ENCODE measurements at regions not wholly inside any gene's neighbourhood (a gene's known extent, or its start where the extent isn't known, plus 50 kb on each side); places are given as distances from the start of the nearest gene placed in this dataset.

- no peak for ATAC-seq
- TF ChIP-seq ZFP30 (CRISPR knock-in tag; IDR thresholded peaks at IDR 0.05) (no peak), POU6F1 (CRISPR knock-in tag; IDR thresholded peaks at IDR 0.05; ENCODE audit: borderline replicate concordance, low read depth) (no peak), ARNTL (CRISPR knock-in tag; IDR thresholded peaks at IDR 0.05; ENCODE audit: borderline replicate concordance, low read depth) (no peak), GLIS3 (CRISPR knock-in tag; IDR thresholded peaks at IDR 0.05) (no peak), TOX (CRISPR knock-in tag; IDR thresholded peaks at IDR 0.05; ENCODE audit: borderline replicate concordance) (no peak), ZNF565 (CRISPR knock-in tag; conservative IDR thresholded peaks at IDR 0.05; ENCODE audit: low read depth) (no peak), BACH2 (CRISPR knock-in tag; IDR thresholded peaks at IDR 0.05; ENCODE audit: borderline replicate concordance) (no peak), RARB (CRISPR knock-in tag; IDR thresholded peaks at IDR 0.05) (no peak), ISL1 (CRISPR knock-in tag; IDR thresholded peaks at IDR 0.05) (no peak)
These were observed 736.7 kb upstream of the PRKX start for GRCh38 chrX:4450177-4450576.

- no peak for TF ChIP-seq TCF4 (CRISPR knock-in tag; IDR thresholded peaks at IDR 0.05; ENCODE audit: borderline replicate concordance)
- no peak for TF ChIP-seq ISL1 (CRISPR knock-in tag; IDR thresholded peaks at IDR 0.05)
- no peak for TF ChIP-seq POU6F1 (CRISPR knock-in tag; IDR thresholded peaks at IDR 0.05; ENCODE audit: borderline replicate concordance, low read depth)
- TF ChIP-seq BACH2 (CRISPR knock-in tag; IDR thresholded peaks at IDR 0.05; ENCODE audit: borderline replicate concordance): no peak
- no peak for TF ChIP-seq PPARA (CRISPR knock-in tag; IDR thresholded peaks at IDR 0.05; ENCODE audit: borderline replicate concordance)
- no peak for TF ChIP-seq ZNF8 (CRISPR knock-in tag; IDR thresholded peaks at IDR 0.05)
- no peak for TF ChIP-seq GLIS3 (CRISPR knock-in tag; IDR thresholded peaks at IDR 0.05)
- no peak for TF ChIP-seq ARNTL (CRISPR knock-in tag; IDR thresholded peaks at IDR 0.05; ENCODE audit: borderline replicate concordance, low read depth)
- no peak for TF ChIP-seq CSDC2 (CRISPR knock-in tag; IDR thresholded peaks at IDR 0.05)
- no peak for TF ChIP-seq PATZ1 (CRISPR knock-in tag; IDR thresholded peaks at IDR 0.05; ENCODE audit: borderline replicate concordance)
- TF ChIP-seq ZFP30 (CRISPR knock-in tag; IDR thresholded peaks at IDR 0.05): no peak
- no peak for ATAC-seq
These were observed 722.5 kb upstream of the PRKX start for GRCh38 chrX:4435905-4436304.

GRCh38 chrX:4397471-4397870, 684.0 kb upstream of the PRKX start:
- TF ChIP-seq SNAI2 (CRISPR knock-in tag; IDR thresholded peaks at IDR 0.05) (no peak), ESRRG (CRISPR knock-in tag; IDR thresholded peaks at IDR 0.05) (no peak), ZNF70 (CRISPR knock-in tag; IDR thresholded peaks at IDR 0.05) (no peak), CREB5 (CRISPR knock-in tag; IDR thresholded peaks at IDR 0.05; ENCODE audit: low read depth) (no peak), ZNF8 (CRISPR knock-in tag; IDR thresholded peaks at IDR 0.05) (no peak), BACH2 (CRISPR knock-in tag; IDR thresholded peaks at IDR 0.05; ENCODE audit: borderline replicate concordance) (no peak), ZC3H10 (CRISPR knock-in tag; IDR thresholded peaks at IDR 0.05) (no peak), POU6F1 (CRISPR knock-in tag; IDR thresholded peaks at IDR 0.05; ENCODE audit: borderline replicate concordance, low read depth) (no peak), TOX (CRISPR knock-in tag; IDR thresholded peaks at IDR 0.05; ENCODE audit: borderline replicate concordance) (no peak)
- no peak for ATAC-seq

GRCh38 chrX:4382273-4382672, 668.8 kb upstream of the PRKX start:
- no peak for ATAC-seq
- TF ChIP-seq BACH2 (CRISPR knock-in tag; IDR thresholded peaks at IDR 0.05; ENCODE audit: borderline replicate concordance) (no peak), SNAI2 (CRISPR knock-in tag; IDR thresholded peaks at IDR 0.05) (no peak), ZNF8 (CRISPR knock-in tag; IDR thresholded peaks at IDR 0.05) (no peak), PPARA (CRISPR knock-in tag; IDR thresholded peaks at IDR 0.05; ENCODE audit: borderline replicate concordance) (no peak), RARB (CRISPR knock-in tag; IDR thresholded peaks at IDR 0.05) (no peak), CSDC2 (CRISPR knock-in tag; IDR thresholded peaks at IDR 0.05) (no peak), CSRNP3 (CRISPR knock-in tag; IDR thresholded peaks at IDR 0.05) (no peak), TSHZ2 (CRISPR knock-in tag; IDR thresholded peaks at IDR 0.05) (no peak), ZNF565 (CRISPR knock-in tag; conservative IDR thresholded peaks at IDR 0.05; ENCODE audit: low read depth) (no peak)
